ENCODE measurements at regions not wholly inside any gene's neighbourhood (a gene's known extent, or its start where the extent isn't known, plus 50 kb on each side); places are given as distances from the start of the nearest gene placed in this dataset.

- Histone ChIP-seq H3K9me3 (no peaks in the 10 kb centered on the region), H3K4me1 (no peaks in the 10 kb centered on the region), H3K36me3 (ENCODE audit: low read depth, missing control alignments) (no peaks in the 10 kb centered on the region), H3K27me3 (no peaks in the 10 kb centered on the region), H3K27ac (no peak overlapping the region), H3K4me3 (no peak overlapping the region)
- no peak for TF ChIP-seq POLR2A (IDR thresholded peaks at IDR 0.05)
- TF ChIP-seq, protein P1, sequence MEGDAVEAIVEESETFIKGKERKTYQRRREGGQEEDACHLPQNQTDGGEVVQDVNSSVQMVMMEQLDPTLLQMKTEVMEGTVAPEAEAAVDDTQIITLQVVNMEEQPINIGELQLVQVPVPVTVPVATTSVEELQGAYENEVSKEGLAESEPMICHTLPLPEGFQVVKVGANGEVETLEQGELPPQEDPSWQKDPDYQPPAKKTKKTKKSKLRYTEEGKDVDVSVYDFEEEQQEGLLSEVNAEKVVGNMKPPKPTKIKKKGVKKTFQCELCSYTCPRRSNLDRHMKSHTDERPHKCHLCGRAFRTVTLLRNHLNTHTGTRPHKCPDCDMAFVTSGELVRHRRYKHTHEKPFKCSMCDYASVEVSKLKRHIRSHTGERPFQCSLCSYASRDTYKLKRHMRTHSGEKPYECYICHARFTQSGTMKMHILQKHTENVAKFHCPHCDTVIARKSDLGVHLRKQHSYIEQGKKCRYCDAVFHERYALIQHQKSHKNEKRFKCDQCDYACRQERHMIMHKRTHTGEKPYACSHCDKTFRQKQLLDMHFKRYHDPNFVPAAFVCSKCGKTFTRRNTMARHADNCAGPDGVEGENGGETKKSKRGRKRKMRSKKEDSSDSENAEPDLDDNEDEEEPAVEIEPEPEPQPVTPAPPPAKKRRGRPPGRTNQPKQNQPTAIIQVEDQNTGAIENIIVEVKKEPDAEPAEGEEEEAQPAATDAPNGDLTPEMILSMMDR (IDR thresholded peaks at IDR 0.05), result no peak
- intact Hi-C loops (cut with DNase I; ENCODE audit: low total_unique reads), result no loop called here
- WGBS, 2 donors, result 54 to 60% methylated on average over 6 of the region's 6 CpGs
- no peak for DNase-seq
Observed at GRCh38 chr1:240682166-240682858, 70.4 kb upstream of the GREM2 start.

- no peaks in the 10 kb centered on the region for H3K27me3 ChIP-seq
- no peaks in the 10 kb centered on the region for H3K9me3 ChIP-seq
- H3K4me3 ChIP-seq, result no peak overlapping the region
- H3K36me3 ChIP-seq (ENCODE audit: low read depth, missing control alignments), result no peaks in the 10 kb centered on the region
- DNase-seq, result no peak
- TF ChIP-seq POLR2A (IDR thresholded peaks at IDR 0.05), result no peak
- TF ChIP-seq, protein P1 (IDR thresholded peaks at IDR 0.05), result no peak
- 56 to 69% methylated on average over 2 of the region's 2 CpGs for WGBS, 2 donors
- H3K4me1 ChIP-seq, result no peaks in the 10 kb centered on the region
- no peak overlapping the region for H3K27ac ChIP-seq
- intact Hi-C loops (cut with DNase I; ENCODE audit: low total_unique reads), result no loop called here
Observed at GRCh38 chr1:240672132-240672811, 60.3 kb upstream of the GREM2 start.

- Histone ChIP-seq H3K27ac (no peak overlapping the region), H3K27me3 (no peaks in the 10 kb centered on the region), H3K4me3 (no peak overlapping the region), H3K36me3 (ENCODE audit: low read depth, missing control alignments) (no peaks in the 10 kb centered on the region), H3K4me1 (no peaks in the 10 kb centered on the region), H3K9me3 (no peaks in the 10 kb centered on the region)
- intact Hi-C loops (cut with DNase I; ENCODE audit: low total_unique reads), result no loop called here
- DNase-seq, result no peak
- TF ChIP-seq, protein P1 (IDR thresholded peaks at IDR 0.05), result no peak
- TF ChIP-seq POLR2A (IDR thresholded peaks at IDR 0.05), result no peak
- 31 to 35% methylated on average over 3 of the region's 3 CpGs for WGBS, 2 donors
Observed at GRCh38 chr1:240667351-240667750, 55.4 kb upstream of the GREM2 start.

- no peak for DNase-seq
- H3K27ac ChIP-seq, result no peak overlapping the region
- H3K27me3 ChIP-seq, result no peaks in the 10 kb centered on the region
- no peaks in the 10 kb centered on the region for H3K36me3 ChIP-seq (ENCODE audit: low read depth, missing control alignments)
- no peaks in the 10 kb centered on the region for H3K9me3 ChIP-seq
- WGBS, 2 donors, result 73 to 79% methylated on average over 9 of the region's 9 CpGs
- intact Hi-C loops (cut with DNase I; ENCODE audit: low total_unique reads), result no loop called here
- TF ChIP-seq, protein P1 (IDR thresholded peaks at IDR 0.05), result no peak
- TF ChIP-seq POLR2A (IDR thresholded peaks at IDR 0.05), result no peak
- no peak overlapping the region for H3K4me3 ChIP-seq
- no peaks in the 10 kb centered on the region for H3K4me1 ChIP-seq
Observed at GRCh38 chr1:240666568-240667198, 54.7 kb upstream of the GREM2 start.

Measured in testis (tissue), 2 donors.